Uterus (tissue), 2 donors: ENCODE measurements at regions not wholly inside any gene's neighbourhood (a gene's known extent, or its start where the extent isn't known, plus 50 kb on each side); places are given as distances from the start of the nearest gene placed in this dataset.

ENCODE experiments used
- POLR2A ChIP-seq, 2 donors: fragments of 450-650 bp; IDR thresholded peaks; one replicate each; pipeline ENCODE4 v1.6.1; 2016; ENCODE audit warnings: antibody characterized with exemption in 2 of 2, mild to moderate bottlenecking in 1 of 2, moderate library complexity in 1 of 2
- TF ChIP-seq, protein P1 (sequence below), 4 experiments: fragments of 200-600 bp in 2 of 4; fragments of 450-650 bp in 2 of 4; sonication (generic) in 2 of 4; IDR thresholded peaks; one replicate each; pipeline ENCODE4 v1.5.1; 2016 to 2019; ENCODE audit warnings: antibody characterized with exemption in 4 of 4, mild to moderate bottlenecking in 2 of 4, moderate library complexity in 1 of 4

DNA sequence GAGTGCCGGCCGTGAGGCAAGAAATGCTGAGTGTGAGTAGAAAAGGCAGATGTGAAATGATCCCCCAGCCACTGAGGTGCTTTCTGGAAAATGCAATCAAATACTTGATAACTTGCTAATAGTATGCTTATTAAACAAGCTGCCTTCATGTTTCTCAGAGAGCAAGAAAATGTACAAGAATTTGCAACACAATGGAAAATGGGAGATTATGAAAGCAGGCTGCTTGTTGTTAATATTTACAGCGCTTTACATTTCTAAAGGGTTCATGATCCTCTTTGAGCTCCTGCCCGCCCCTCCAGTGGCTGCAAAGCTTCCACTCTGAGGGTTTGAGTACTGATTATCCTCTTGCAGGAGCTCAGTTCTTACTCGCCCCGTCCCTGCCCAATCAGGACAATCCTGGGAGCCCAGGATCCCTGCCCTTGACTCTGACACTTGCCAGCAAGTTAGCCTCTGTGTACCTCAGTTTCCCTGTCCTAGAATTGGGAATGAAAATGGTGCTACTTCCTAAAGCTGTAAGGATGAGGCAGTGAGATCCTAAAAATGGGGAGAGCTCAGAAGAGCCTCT, 645.1 kb downstream of the TBC1D22A start:
- no peak for TF ChIP-seq POLR2A (IDR thresholded peaks at IDR 0.05)
- TF ChIP-seq, protein P1, sequence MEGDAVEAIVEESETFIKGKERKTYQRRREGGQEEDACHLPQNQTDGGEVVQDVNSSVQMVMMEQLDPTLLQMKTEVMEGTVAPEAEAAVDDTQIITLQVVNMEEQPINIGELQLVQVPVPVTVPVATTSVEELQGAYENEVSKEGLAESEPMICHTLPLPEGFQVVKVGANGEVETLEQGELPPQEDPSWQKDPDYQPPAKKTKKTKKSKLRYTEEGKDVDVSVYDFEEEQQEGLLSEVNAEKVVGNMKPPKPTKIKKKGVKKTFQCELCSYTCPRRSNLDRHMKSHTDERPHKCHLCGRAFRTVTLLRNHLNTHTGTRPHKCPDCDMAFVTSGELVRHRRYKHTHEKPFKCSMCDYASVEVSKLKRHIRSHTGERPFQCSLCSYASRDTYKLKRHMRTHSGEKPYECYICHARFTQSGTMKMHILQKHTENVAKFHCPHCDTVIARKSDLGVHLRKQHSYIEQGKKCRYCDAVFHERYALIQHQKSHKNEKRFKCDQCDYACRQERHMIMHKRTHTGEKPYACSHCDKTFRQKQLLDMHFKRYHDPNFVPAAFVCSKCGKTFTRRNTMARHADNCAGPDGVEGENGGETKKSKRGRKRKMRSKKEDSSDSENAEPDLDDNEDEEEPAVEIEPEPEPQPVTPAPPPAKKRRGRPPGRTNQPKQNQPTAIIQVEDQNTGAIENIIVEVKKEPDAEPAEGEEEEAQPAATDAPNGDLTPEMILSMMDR (IDR thresholded peaks at IDR 0.05) = no peak
